Activated CD4-positive, alpha-beta T cell treated with anti-CD3 and anti-CD28 coated beads, Interleukin-2, amount 50 U/mL, for 16 hours (primary cell): ENCODE measurements at regions not wholly inside any gene's neighbourhood (a gene's known extent, or its start where the extent isn't known, plus 50 kb on each side); places are given as distances from the start of the nearest gene placed in this dataset.
"Not testable (repeated sequence)": the region's sequence is repeated elsewhere in the genome, so short reads cannot be mapped to it uniquely, and the experiment has no call there.

ENCODE experiments used
- DNase-seq: peaks from one replicate; pipeline ENCODE4 v3.0.0-alpha.2; 2020

DNA sequence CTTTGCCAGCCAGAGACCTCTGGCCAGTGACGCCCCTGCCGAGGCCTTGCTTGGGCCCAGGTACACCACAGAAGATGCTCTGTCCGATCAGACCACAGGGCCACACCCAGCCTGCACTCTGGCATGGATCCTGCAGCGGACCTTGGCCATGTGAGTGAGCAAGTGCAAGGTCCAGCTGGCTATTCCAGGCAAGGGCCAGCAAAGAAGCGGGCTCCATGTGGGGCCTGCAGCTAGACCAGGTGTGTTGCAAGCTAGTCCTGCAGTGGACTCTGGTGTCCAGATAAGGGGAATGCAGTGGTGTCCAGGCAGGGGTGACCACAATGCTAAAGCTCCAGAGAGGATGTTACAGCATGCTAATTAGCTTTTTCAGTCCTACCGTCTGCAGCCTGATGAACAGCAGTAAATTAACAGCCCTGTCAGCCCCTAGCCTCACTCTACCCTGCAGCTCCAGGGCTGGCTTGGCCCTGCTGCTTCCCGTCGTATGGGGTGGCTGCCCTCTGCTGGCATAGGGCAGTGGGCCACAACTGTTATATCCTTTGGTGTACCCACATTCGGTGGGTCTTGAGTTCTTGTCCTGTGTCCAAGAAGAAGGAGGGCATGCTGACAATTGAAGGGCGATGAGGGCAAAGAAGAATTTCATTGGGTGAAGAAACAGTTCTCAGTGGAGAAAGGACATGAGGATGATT is 284.5 kb upstream of the POU5F2 start:
- DNase-seq = no peak

DNA sequence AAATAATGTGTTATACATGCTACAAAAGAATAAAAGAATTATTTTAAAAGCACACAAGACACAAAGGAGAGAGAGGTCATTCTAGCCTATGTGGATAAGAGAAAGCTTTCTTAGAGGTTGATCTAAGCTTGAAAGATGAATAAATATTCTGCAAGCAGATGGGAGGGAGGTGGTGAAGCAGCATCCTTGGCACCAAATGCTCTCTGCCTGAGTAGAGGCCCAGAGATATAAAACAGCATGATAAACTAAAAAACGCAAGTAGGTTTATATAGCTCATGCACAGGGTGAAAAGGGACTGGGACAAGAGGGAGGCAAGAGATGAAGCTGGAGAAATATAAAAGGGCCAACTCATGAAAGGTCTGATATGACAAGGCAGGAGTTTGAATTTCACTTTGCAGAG is 283.2 kb upstream of the POU5F2 start:
- no peak for DNase-seq

GRCh38 chr5:94024101-94024500 is 282.7 kb upstream of the POU5F2 start:
- DNase-seq = no peak

DNA sequence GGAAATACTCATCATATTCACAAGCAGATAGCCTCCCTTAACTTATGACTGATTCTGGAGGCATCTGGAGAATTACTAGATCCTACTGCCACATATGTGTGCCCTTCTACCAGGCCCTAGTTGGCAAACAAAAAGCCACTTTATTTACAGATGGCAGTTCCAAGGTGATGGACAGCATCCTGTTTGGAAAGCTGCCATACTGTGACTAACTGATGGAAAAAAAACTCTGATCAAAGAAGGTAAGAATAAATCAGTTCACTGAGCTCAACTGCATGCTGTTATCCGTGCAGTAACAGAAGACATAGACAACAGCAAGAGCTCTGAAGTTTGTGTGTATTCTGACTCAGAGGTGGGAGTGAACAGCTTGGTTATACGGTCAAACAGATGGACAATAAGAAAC is 279.8 kb upstream of the POU5F2 start:
- DNase-seq = no peak

DNA sequence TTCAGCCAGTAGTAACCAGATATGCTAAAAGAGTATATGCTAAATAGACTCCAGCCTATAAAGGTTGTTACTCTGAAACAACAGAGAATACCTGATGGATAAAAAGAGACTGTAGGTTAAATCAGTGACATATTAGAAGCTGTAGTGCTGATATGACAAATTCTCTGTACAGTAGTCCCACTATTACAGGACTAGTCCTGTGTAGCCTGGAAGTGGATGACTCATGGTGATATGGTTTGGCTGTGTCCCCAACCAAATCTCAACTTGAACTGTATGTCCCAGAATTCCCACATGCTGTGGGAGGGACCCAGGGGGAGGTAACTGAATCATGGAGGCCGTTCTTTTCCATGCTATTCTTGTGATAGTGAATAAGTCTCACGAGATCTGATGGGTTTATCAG is 276.2 kb upstream of the POU5F2 start:
- DNase-seq = no peak

- no peak for DNase-seq
Measured at GRCh38 chr5:94010814-94011213, 269.4 kb upstream of the POU5F2 start.

DNA sequence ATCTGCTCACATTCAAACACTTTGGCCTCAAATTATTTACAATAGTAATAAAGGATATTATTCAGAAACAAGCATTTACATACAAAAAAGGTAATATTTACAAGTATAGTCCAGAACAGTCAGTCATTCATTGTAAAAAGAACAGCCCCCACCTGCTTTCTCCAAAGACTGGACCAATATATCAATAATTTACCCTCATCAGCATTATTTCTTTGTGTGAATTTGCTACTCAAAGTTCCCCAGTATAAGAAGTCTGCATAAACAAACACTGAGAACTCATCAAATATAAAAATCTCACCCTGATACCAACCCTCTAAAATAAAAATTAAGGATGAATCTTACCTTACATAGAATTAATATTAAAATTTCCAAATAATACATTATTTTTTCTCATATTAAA is 267.8 kb upstream of the POU5F2 start:
- no peak for DNase-seq

GRCh38 chr5:93998951-93999455 is 257.6 kb upstream of the POU5F2 start:
- no peak for DNase-seq

DNA sequence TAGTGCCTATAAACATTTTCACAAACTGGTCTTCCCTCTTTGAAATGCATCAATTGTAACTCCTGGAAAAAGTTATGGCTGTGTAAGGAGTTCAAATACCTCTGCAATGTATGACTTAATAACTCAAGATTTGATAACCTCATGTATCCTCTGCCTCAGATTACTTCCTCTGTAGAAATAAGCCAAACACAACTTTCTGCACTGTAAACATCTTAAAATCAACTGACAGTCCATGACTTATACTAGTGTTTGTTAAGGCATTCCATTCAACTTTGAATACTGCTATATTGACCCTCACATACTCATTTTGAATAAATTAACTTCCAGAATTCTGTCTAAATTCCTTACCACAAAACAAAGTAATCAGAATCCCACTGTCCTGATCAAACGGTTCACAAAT is 256.2 kb upstream of the POU5F2 start:
- no peak for DNase-seq

DNA sequence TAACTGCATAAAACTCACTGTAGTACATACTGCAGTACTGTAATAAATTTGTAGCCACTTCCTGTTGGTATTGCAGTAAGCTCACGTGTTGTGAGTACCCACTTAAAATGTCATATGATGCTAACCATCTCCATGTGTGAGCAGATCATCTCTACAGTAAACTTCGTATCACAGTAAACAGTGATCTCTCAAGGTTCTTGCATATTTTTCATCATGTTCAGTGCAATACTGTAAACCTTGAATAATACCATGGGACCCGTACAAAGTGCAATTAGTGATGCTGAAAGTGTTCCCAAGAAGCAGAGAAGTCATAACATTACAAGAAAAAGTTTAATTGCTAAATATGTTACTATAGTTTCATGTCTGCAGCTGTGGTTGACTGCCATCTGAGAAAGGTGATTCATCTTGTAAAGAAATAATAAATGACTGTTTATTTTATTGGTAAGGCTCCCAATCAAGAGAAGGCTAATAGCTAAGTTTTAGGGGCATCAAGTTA is 253.8 kb upstream of the POU5F2 start:
- DNase-seq = peak; percentile 3

- no peak for DNase-seq
Measured at GRCh38 chr5:93993161-93993560, 251.8 kb upstream of the POU5F2 start.

DNA sequence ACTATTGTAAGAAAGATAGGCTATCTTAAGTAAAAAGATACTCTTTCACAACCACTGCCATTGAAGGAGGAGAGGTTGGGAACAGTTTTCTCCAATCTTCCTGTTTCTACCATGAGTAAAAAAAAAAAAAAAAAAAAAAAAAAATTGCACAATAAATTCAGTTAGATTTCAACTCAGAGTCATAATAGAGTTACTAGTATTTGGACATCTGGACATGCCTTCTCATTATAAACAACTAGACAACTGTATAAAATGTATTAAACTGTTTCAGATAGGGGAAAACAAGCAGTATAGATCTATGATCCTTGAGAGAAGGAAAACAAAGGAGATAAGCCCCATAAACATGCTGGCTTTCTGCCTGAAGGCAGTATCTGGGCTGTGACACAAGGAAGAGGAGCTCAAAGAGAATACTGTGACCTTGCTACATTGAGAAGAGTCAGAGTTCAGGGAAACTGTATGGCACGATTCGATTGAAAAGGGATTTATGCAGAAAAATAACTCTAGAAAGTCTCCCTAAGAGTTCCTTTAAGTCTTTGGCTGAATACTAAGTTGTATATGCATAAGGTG is 249.2 kb upstream of the POU5F2 start:
- no peak for DNase-seq

GRCh38 chr5:93985940-93986570 is 244.7 kb upstream of the POU5F2 start:
- not testable (repeated sequence) for DNase-seq

DNA sequence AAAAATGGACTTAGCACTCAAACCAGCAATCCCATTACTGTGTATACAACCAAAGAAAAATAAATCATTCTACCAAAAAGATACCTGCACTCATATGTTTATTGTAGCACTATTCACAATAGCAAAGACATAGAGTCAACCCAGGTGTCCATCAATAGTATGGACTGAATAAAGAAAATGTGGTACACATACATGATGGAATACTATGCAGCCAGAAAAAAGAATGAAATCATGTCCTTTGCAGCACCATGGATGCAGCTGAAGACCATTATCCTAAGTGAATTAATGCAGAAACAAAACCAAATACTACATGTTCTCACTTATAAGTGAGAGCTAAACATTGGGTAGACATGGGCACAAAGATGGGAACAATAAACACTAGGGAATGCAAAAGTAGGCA is 236.8 kb upstream of the POU5F2 start:
- DNase-seq = no peak

DNA sequence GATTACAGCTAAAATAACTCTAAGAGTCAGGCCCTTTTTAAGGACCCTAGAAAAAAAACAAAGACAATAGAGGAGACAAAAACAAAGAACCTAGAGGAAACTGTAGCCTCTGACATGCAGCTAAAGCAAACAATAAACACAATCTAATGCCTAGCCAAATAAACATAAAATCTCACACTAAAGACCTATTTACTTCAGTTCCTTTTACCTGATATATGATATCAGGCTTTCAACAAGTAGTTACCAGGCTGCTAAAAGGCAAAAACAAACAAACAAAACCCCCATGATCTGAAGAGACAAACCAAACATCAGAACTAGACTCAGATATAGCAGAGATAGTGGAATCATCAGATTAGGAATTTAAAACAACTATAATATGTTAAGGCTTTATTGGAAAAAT is 226.5 kb upstream of the POU5F2 start:
- no peak for DNase-seq

DNA sequence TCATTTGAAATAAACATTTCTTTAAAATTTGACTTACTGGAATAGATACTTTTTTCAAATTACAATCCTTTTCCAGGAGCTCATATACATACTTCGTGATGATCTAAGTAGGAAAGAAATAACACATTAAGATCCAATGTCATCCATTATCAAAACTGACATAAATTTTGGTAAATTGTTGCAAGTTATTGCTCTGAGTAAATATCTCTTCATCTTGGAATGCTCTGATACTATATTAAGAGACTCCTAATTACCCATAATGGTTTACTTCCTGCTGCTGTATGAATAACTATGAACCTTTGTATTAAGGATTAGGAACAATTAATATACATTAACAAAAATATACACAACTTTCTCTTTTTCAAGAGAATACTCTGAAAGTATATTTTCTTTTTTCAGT is 223.0 kb upstream of the POU5F2 start:
- DNase-seq = no peak

GRCh38 chr5:93960042-93960441 is 218.6 kb upstream of the POU5F2 start:
- DNase-seq = no peak

GRCh38 chr5:93956006-93956405 is 214.6 kb upstream of the POU5F2 start:
- DNase-seq = no peak

DNA sequence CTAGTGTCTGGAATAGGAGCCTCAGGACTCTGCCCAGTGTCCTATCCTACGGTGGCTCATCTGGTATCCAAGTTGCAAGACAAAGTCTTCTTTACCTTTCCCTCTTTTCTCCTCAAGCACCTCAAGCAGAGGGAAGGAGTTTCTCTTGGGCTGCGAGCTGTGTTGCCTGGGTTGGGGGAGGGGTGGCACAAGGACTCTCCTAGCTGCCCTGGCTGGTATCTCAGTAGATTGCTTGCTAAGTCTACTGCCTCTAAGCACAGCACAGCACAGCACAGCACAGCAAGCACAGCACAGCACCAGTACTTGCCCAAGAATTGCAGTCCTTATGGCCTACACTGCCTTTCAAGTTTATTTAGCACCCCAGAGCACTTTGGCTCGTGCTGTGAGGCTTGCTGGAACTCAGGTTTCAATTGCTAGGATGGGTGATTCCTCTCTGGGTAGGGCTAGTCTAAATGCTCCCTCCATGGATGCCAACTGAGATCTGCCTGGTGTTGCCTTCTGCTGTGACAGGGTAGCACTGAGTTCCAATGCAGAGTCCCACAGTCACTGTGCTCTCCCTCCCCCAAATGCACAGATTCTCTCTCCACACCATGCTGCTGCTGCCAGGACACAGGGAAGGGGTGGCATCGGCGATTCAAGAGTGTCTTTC is 213.1 kb upstream of the POU5F2 start:
- no peak for DNase-seq

DNA sequence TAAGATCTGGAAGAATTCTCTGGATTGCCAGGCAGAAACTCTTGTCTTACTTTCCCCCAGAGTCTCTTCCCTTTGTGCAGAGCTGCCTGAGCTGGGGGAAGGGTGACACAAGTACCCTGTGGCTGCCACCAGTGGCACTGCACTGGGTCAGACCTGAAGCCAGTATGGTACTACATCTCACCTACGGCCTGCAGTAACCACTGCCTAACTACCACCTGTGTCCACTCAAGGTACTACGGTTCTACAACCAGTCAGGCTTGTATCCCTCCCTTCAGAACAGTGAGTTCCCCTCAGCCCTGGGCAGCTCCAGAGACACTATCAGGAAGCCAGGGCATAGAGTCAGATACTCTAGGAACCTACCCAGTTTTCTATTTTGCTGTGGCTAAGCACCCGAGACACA is 212.0 kb upstream of the POU5F2 start:
- no peak for DNase-seq

- no peak for DNase-seq
Measured at GRCh38 chr5:93941897-93942296, 200.5 kb upstream of the POU5F2 start.

DNA sequence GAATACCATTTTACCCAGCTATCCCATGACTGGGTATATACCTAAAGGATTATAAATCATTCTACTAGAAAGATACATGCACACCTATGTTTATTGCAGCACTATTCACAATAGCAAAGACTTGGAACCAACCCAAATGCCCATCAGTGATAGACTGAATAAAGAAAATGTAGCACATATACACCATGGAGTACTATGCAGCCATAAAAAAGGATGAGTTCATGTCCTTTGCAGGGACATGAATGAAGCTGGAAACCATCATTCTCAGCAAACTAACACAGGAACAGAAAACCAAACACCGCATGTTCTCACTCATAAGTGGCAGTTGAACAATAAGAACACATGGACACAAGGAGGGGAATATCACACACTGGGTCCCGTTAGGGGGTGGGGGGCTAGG is 191.9 kb upstream of the POU5F2 start:
- DNase-seq = not testable (repeated sequence)

DNA sequence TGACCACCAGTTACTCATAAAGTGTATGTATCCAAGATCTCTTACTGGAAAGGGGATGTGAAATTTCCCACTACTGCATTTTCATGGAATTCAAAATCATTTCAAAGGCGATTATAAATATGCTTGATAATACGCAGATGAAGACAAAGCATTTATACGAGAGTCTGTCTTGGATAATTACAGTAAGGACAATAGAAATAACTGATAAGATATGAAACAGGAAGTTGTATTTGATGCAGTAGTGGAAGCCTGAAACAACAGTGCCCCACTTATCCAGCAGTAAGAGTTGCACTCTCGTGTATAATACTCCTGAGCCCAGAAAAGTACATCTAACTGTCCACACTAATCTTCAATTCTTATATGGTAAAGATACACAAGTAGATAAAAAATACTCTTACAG is 188.7 kb upstream of the POU5F2 start:
- DNase-seq = no peak

DNA sequence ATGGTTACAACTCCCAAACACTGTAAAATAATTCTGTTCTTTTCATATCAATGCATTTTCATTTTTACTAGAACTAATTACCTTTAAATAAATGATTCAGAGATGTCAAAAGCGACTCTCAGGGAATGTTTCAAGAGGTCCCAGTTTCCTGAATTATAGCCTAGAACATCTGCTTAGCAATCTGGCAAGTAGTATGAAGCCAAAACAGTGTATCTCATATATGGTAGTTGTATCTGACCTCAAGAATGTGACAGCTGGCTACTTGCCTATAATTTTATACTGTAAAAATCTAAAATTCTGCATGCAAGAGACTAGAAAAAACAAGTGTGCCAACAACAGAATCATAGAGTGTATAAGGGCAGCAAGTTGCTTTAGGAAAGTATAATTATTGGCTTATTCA is 187.7 kb upstream of the POU5F2 start:
- DNase-seq = no peak
